ENCODE measurements at regions not wholly inside any gene's neighbourhood (a gene's known extent, or its start where the extent isn't known, plus 50 kb on each side); places are given as distances from the start of the nearest gene placed in this dataset.

DNA sequence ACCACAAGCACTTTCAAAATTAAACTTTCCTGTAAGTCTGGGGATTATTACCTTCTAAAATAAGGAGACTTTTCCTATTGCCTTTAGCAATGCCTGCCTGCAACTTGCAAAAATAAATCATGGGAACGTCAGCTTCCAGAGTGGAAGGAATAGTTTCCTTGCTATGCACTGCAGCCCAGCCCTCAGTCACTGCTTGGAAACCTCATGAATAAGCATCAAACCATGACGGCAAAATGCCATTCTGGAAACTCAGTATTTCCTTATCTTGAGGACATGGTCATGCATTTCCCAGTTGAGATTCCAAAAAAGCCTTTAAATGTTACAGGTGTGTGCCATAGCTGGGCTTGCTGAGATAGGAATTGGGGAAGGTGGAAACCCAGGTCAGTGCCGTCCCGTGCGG is 84.2 kb upstream of the OTOS start:
- intact Hi-C loops (cut with DNase I; ENCODE audit: low total_unique reads) (no loop called here), in situ Hi-C loops (cut with MboI; ENCODE audit: low pct_ligation_motif_present in 1 of 4, low pct_unique_long_range_greater_than_20kb in 1 of 4, low sequenced_read_pairs in 3 of 4) (loop anchor here in 2 of 4 donors (10.0 to 25.0 kb wide), 2 partner anchors 210 to 213 kb away; partner anchors contain the start of gene GPC1 (in 2 of the 2))
- Histone ChIP-seq H3K27me3 (peaks cover 26% of the 10 kb centered on the region), H3K9me3 (no peaks in the 10 kb centered on the region), H3K4me1 (no peaks in the 10 kb centered on the region), H3K36me3 (no peaks in the 10 kb centered on the region), H3K27ac (no peak overlapping the region), H3K4me3 (no peak overlapping the region)
- 67 to 76% methylated on average over 4 to 5 of the region's 5 CpGs for WGBS, 2 donors (ENCODE audit: low coverage in 1 of 2)
- DNase-seq: no peak
- no peak for TF ChIP-seq EP300 (IDR thresholded peaks at IDR 0.05; ENCODE audit: low read depth)
- TF ChIP-seq, protein P1, sequence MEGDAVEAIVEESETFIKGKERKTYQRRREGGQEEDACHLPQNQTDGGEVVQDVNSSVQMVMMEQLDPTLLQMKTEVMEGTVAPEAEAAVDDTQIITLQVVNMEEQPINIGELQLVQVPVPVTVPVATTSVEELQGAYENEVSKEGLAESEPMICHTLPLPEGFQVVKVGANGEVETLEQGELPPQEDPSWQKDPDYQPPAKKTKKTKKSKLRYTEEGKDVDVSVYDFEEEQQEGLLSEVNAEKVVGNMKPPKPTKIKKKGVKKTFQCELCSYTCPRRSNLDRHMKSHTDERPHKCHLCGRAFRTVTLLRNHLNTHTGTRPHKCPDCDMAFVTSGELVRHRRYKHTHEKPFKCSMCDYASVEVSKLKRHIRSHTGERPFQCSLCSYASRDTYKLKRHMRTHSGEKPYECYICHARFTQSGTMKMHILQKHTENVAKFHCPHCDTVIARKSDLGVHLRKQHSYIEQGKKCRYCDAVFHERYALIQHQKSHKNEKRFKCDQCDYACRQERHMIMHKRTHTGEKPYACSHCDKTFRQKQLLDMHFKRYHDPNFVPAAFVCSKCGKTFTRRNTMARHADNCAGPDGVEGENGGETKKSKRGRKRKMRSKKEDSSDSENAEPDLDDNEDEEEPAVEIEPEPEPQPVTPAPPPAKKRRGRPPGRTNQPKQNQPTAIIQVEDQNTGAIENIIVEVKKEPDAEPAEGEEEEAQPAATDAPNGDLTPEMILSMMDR (IDR thresholded peaks at IDR 0.05): no peak
- TF ChIP-seq POLR2AphosphoS5 (IDR thresholded peaks at IDR 0.05): no peak
- TF ChIP-seq POLR2A (IDR thresholded peaks at IDR 0.05): no peak

DNA sequence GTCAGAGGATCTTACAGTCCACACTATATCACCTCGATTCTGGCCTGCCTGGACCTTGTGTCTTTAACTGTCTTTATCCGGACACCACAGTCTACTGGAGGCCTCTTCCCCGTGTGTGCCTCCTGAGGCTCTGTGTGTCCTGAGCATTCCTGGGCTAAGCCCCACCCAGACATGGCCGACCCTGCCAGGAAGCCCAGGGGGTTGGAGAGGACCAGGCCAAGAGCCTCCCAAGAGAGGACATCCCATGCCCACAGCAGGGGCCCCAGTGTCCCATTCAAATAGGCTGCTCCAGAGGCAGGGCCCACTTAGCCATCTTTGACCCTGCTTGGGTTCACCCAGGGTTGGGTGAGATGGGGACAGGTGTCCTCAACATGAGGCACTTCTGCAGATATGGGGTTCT is 84.7 kb upstream of the OTOS start:
- intact Hi-C loops (cut with DNase I; ENCODE audit: low total_unique reads): no loop called here
- in situ Hi-C loops (cut with MboI; ENCODE audit: low pct_ligation_motif_present in 1 of 4, low pct_unique_long_range_greater_than_20kb in 1 of 4, low sequenced_read_pairs in 3 of 4): loop anchor here in 2 of 4 donors (10.0 to 25.0 kb wide), 2 partner anchors 210 to 212 kb away; partner anchors contain the start of gene GPC1 (in 2 of the 2)

DNA sequence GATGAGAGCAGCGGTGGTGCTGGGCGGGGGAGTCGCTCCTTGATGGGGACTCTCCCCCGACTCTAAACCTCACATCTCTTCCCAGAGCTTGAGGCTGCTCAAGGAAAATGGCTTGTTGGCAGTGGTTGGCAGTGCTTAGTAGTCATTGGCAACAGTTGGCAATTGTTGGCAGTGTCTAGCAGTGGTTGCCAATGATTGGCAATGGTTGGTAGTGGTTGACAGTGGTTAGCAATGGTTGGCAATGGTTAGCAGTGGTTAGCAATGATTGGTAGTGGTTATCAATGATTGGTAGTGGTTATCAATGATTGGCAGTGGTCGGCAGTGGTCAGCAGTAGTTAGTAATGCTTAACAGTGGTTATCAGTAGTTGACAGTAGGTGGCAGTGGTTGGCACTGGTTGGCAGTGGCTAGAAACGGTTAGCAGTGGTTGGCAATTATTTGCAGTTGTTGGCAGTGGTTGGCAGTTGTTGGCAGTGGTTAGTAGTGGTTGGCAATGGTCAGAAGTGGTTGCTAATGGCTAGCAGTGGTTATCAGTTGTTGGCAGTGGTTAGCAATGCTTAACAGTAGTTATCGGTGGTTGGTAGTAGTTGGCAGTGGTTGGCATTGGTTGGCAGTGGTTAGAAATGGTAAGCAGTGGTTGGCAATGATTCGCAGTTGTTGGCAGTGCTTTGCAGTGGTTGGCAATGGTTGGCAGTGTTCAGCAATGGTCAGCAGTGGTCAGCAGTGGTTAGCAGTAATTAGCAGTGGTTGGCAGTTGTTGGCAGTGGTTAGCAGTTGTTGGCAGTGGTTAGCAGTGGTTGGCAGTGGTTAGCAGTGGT is 85.4 kb upstream of the OTOS start:
- in situ Hi-C loops (cut with MboI; ENCODE audit: low pct_ligation_motif_present in 1 of 4, low pct_unique_long_range_greater_than_20kb in 1 of 4, low sequenced_read_pairs in 3 of 4): loop anchor here in 2 of 4 donors (10.0 to 25.0 kb wide), 2 partner anchors 209 to 211 kb away; partner anchors contain the start of gene GPC1 (in 2 of the 2)
- H3K4me3 ChIP-seq: no peak overlapping the region
- H3K9me3 ChIP-seq: no peaks in the 10 kb centered on the region
- no peaks in the 10 kb centered on the region for H3K36me3 ChIP-seq
- TF ChIP-seq, protein P1 (IDR thresholded peaks at IDR 0.05): peak in 1 of 5 experiments; percentile 3
- TF ChIP-seq EP300 (IDR thresholded peaks at IDR 0.05; ENCODE audit: low read depth): no peak
- H3K4me1 ChIP-seq: no peaks in the 10 kb centered on the region
- intact Hi-C loops (cut with DNase I; ENCODE audit: low total_unique reads): no loop called here
- 0 to 82% methylated on average over 1 to 8 of the region's 8 CpGs for WGBS, 2 donors (ENCODE audit: low coverage in 1 of 2)
- H3K27me3 ChIP-seq: peaks cover 26% of the 10 kb centered on the region
- no peak overlapping the region for H3K27ac ChIP-seq
- DNase-seq: no peak

More for the DNA sequence above, 84.7 kb upstream of the OTOS start:
- Histone ChIP-seq H3K27ac (no peak overlapping the region), H3K27me3 (peaks cover 26% of the 10 kb centered on the region), H3K4me1 (no peaks in the 10 kb centered on the region), H3K9me3 (no peaks in the 10 kb centered on the region), H3K36me3 (no peaks in the 10 kb centered on the region), H3K4me3 (no peak overlapping the region)
- DNase-seq: no peak
- TF ChIP-seq, protein P1 (IDR thresholded peaks at IDR 0.05): no peak
- 66 to 100% methylated on average over 1 to 3 of the region's 4 CpGs for WGBS, 2 donors (ENCODE audit: low coverage in 1 of 2)

DNA sequence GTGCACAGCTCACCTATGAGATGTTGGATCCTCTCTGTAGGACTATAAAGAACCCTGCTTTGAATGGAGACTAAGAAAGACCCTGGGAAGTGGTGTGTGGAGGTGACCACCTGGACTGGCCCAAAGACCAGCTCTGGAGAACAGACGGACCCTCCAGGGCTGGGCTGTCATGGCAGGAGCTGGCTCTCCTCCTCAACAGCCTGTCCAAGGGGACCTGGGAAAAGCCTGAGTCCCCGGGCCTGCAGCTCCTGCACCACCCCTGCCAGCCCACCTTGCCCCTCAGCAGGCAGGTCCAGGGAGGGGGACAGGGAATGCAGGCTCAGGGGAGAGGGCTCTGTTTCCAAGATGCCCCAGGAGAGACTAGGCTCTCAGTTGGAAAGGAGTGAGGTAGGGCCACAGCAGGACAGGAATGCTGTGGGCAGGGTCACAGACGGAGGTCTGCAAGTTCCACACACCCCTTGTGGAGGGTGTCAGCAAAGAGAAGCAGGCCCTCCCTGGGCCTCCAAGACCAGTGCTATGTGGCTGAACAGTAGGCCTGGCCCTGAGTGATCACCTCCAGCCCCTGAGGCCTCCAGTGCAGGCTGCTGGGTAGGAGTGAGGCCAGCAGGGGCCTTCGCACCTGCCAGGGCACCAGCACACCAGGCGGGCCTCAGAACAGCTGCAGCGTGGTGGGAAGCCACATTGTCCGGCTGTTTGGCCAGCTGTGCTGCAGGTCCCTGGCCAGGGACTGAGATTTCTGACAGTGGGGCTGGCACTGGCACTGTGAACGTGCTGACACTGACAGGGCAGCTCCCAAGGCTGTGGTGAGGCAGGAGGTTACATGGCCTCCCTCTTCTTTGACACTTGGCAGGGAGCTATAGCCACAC is 86.4 kb upstream of the OTOS start:
- DNase-seq: no peak
- no peaks in the 10 kb centered on the region for H3K36me3 ChIP-seq
- intact Hi-C loops (cut with DNase I; ENCODE audit: low total_unique reads) (no loop called here), in situ Hi-C loops (cut with MboI; ENCODE audit: low pct_ligation_motif_present in 1 of 4, low pct_unique_long_range_greater_than_20kb in 1 of 4, low sequenced_read_pairs in 3 of 4) (loop anchor here in 2 of 4 donors (10.0 to 25.0 kb wide), 2 partner anchors 208 to 210 kb away; partner anchors contain the start of gene GPC1 (in 2 of the 2))
- H3K27me3 ChIP-seq: peaks cover 23% of the 10 kb centered on the region
- no peak overlapping the region for H3K27ac ChIP-seq
- H3K4me1 ChIP-seq: no peaks in the 10 kb centered on the region
- H3K9me3 ChIP-seq: no peaks in the 10 kb centered on the region
- TF ChIP-seq POLR2AphosphoS5 (IDR thresholded peaks at IDR 0.05): no peak
- no peak for TF ChIP-seq EP300 (IDR thresholded peaks at IDR 0.05; ENCODE audit: low read depth)
- TF ChIP-seq, protein P1 (IDR thresholded peaks at IDR 0.05): no peak
- no peak for TF ChIP-seq POLR2A (IDR thresholded peaks at IDR 0.05)
- H3K4me3 ChIP-seq: no peak overlapping the region
- 86% methylated on average over 6 of the region's 8 CpGs; no CpG with 5 or more reads in 1 of the 2 donors for WGBS, 2 donors (ENCODE audit: low coverage in 1 of 2)
